Neural cell (in vitro differentiated cells): ENCODE measurements at regions not wholly inside any gene's neighbourhood (a gene's known extent, or its start where the extent isn't known, plus 50 kb on each side); places are given as distances from the start of the nearest gene placed in this dataset.

Experiments
- CTCF ChIP-seq: fragments of 450-650 bp; IDR thresholded peaks from 2 replicates; pipeline ENCODE4 v1.5.1; 2014; ENCODE audit warnings: antibody characterized with exemption, mild to moderate bottlenecking, moderate library complexity; ENCODE audit not compliant: poor library complexity, severe bottlenecking
- EP300 ChIP-seq: fragments of 450-650 bp; conservative IDR thresholded peaks from 2 replicates; pipeline ENCODE4 v1.6.1; 2014; ENCODE audit warnings: antibody characterized with exemption, mild to moderate bottlenecking, moderate library complexity; ENCODE audit not compliant: poor library complexity, severe bottlenecking
- MXI1 ChIP-seq: fragments of 450-650 bp; conservative IDR thresholded peaks from 2 replicates; pipeline ENCODE4 v1.6.1; 2014; ENCODE audit warnings: antibody characterized with exemption, mild to moderate bottlenecking; ENCODE audit not compliant: poor library complexity, severe bottlenecking
- POLR2AphosphoS5 ChIP-seq: IDR thresholded peaks from 2 replicates; pipeline ENCODE4 v1.6.1; 2012
- REST ChIP-seq: IDR thresholded peaks from 2 replicates; pipeline ENCODE4 v1.6.1; 2012; ENCODE audit warnings: borderline replicate concordance
- SMC3 ChIP-seq: fragments of 450-650 bp; conservative IDR thresholded peaks from 2 replicates; pipeline ENCODE4 v1.6.1; 2014; ENCODE audit warnings: antibody characterized with exemption, mild to moderate bottlenecking, moderate library complexity; ENCODE audit not compliant: poor library complexity

- TF ChIP-seq CTCF (no peak), REST (no peak), POLR2AphosphoS5 (no peak), SMC3 (no peak), MXI1 (no peak), EP300 (no peak)
These were observed 169.9 kb downstream of the KIF18A start for GRCh38 chr11:27938011-27938410.
